NCI-H187 treated with DMSO at 0.1 percent for 48 hours (cell line): ENCODE measurements at regions not wholly inside any gene's neighbourhood (a gene's known extent, or its start where the extent isn't known, plus 50 kb on each side); places are given as distances from the start of the nearest gene placed in this dataset.

Source experiments
- DNase-seq: peaks from one replicate; lab custom pipeline; 2025; lab: John Stamatoyannopoulos, UW

- DNase-seq = no peak
These were observed 331.2 kb upstream of the ATP11B start for GRCh38 chr3:182462152-182462551.

- DNase-seq = no peak
These were observed 328.7 kb upstream of the ATP11B start for GRCh38 chr3:182464513-182465145.

- DNase-seq = no peak
These were observed 327.8 kb upstream of the ATP11B start for GRCh38 chr3:182465301-182466185.

GRCh38 chr3:182469086-182469485, 324.2 kb upstream of the ATP11B start:
- no peak for DNase-seq

- DNase-seq = no peak
These were observed 323.1 kb upstream of the ATP11B start for GRCh38 chr3:182470187-182470586.

- DNase-seq = no peak
These were observed 320.1 kb upstream of the ATP11B start for GRCh38 chr3:182473191-182473710.

- no peak for DNase-seq
These were observed 314.9 kb upstream of the ATP11B start for GRCh38 chr3:182478369-182478768.

- DNase-seq = no peak
These were observed 313.6 kb upstream of the ATP11B start for GRCh38 chr3:182479419-182480336.

- DNase-seq = no peak
These were observed 310.6 kb upstream of the ATP11B start for GRCh38 chr3:182482705-182483104.

GRCh38 chr3:182484682-182485081, 308.6 kb upstream of the ATP11B start:
- DNase-seq = no peak

- no peak for DNase-seq
These were observed 308.0 kb upstream of the ATP11B start for GRCh38 chr3:182485301-182485700.

GRCh38 chr3:182486463-182486862, 306.8 kb upstream of the ATP11B start:
- no peak for DNase-seq

GRCh38 chr3:182487143-182487542, 306.2 kb upstream of the ATP11B start:
- no peak for DNase-seq

GRCh38 chr3:182487611-182488010, 305.7 kb upstream of the ATP11B start:
- DNase-seq = no peak

GRCh38 chr3:182490596-182491491, 302.5 kb upstream of the ATP11B start:
- peak; percentile 85 for DNase-seq

GRCh38 chr3:182491577-182491976, 301.7 kb upstream of the ATP11B start:
- DNase-seq = no peak

- no peak for DNase-seq
These were observed 300.8 kb upstream of the ATP11B start for GRCh38 chr3:182492536-182492935.

GRCh38 chr3:182500289-182500688, 293.0 kb upstream of the ATP11B start:
- DNase-seq = no peak

GRCh38 chr3:182501856-182502255, 291.4 kb upstream of the ATP11B start:
- no peak for DNase-seq

GRCh38 chr3:182503401-182503800, 289.9 kb upstream of the ATP11B start:
- no peak for DNase-seq
